HCT116 (cell line): ENCODE measurements at regions not wholly inside any gene's neighbourhood (a gene's known extent, or its start where the extent isn't known, plus 50 kb on each side); places are given as distances from the start of the nearest gene placed in this dataset.

ENCODE experiments used
- CEBPB ChIP-seq: IDR thresholded peaks from 2 replicates; pipeline ENCODE4 v1.6.1; 2012; ENCODE audit warnings: low read depth
- EGR1 ChIP-seq: IDR thresholded peaks from 2 replicates; pipeline ENCODE4 v1.6.1; 2012; ENCODE audit warnings: low read depth
- ELF1 ChIP-seq: IDR thresholded peaks from 2 replicates; pipeline ENCODE4 v1.6.1; 2012; ENCODE audit warnings: low read depth, borderline replicate concordance
- EZH2 ChIP-seq: fragments of 200-600 bp; sonication (generic); IDR thresholded peaks from 2 replicates; pipeline ENCODE4 v1.6.1; 2017; ENCODE audit warnings: antibody characterized with exemption, mixed run types
- EZH2phosphoT487 ChIP-seq: fragments of 200-600 bp; IDR thresholded peaks from 2 replicates; pipeline ENCODE4 v1.6.1; 2018; ENCODE audit warnings: antibody characterized with exemption, borderline replicate concordance
- FOSL1 ChIP-seq: IDR thresholded peaks from 2 replicates; pipeline ENCODE4 v1.6.1; 2012; ENCODE audit warnings: low read depth
- POLR2A ChIP-seq: IDR thresholded peaks from 2 replicates; pipeline ENCODE4 v1.7.0; 2011; ENCODE audit warnings: borderline replicate concordance; ENCODE audit not compliant: insufficient read depth, insufficient read length; ENCODE audit errors: extremely low read depth
- POLR2AphosphoS5 ChIP-seq: IDR thresholded peaks from 2 replicates; pipeline ENCODE4 v1.6.1; 2011; ENCODE audit warnings: mild to moderate bottlenecking, low read depth, low read length, moderate library complexity
- RAD21 ChIP-seq: IDR thresholded peaks from 2 replicates; pipeline ENCODE4 v1.6.1; 2012; ENCODE audit warnings: low read depth, mild to moderate bottlenecking
- SRF ChIP-seq: IDR thresholded peaks from 2 replicates; pipeline ENCODE4 v1.6.1; 2012; ENCODE audit warnings: low read depth
- TF ChIP-seq, protein P1 (sequence below), 3 experiments: fragments of 200-600 bp in 1 of 3; sonication (generic) in 1 of 3; IDR thresholded peaks in 2 of 3; conservative IDR thresholded peaks in 1 of 3; 2 replicates each; pipeline ENCODE4 v1.5.1; 2012 to 2017; ENCODE audit warnings: low read depth in 2 of 3, low read length in 2 of 3, antibody characterized with exemption in 1 of 3, borderline replicate concordance in 1 of 3, control low read depth in 1 of 3, mild to moderate bottlenecking in 1 of 3, mixed read lengths in 1 of 3, mixed run types in 1 of 3, moderate library complexity in 1 of 3; ENCODE audit not compliant: insufficient read depth in 1 of 3
- TF ChIP-seq, protein P2 (sequence below): IDR thresholded peaks from 2 replicates; pipeline ENCODE4 v1.6.1; 2011; ENCODE audit warnings: mild to moderate bottlenecking, low read length, moderate library complexity; ENCODE audit not compliant: insufficient replicate concordance; ENCODE audit errors: extremely low read depth
- TF ChIP-seq, protein P3 (sequence below): IDR thresholded peaks from 2 replicates; pipeline ENCODE4 v1.6.1; 2012; ENCODE audit warnings: low read depth
- TF ChIP-seq, protein P4 (sequence below): IDR thresholded peaks from 2 replicates; pipeline ENCODE4 v1.6.1; 2012

DNA sequence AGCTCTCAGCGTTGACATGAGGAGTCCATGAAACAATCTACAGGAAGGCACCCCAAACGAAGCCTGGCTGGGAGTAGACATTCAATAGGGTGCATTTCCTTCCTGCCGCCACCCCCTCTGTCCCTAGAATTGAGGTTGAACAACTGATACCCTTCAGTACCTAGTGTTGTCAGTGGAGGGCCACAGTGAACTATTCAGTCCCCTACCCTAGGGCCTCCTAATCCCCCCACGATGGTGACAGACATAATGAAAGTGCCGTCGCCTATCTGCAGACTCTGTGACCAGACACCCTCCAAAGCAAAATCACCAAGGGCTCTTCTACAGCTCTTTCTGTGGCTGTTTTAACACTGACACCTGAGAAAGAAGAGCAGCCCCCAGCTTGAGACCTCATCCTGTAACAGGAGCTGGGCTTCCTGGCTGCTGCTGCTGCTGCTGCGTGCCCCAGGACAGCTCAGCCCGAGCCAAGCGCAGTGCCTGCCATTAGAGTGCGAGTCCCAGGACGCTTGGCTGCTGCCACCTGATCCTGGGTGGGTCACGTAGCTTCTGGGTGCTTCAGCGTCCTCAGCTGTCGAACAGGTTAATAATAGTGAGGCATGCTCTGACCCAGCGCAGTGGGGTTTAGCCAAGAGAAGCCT, 183.0 kb downstream of the ZBTB18 start:
- TF ChIP-seq POLR2A (no peak), ELF1 (no peak), FOSL1 (no peak), POLR2AphosphoS5 (no peak), EZH2 (no peak), EZH2phosphoT487 (no peak), EGR1 (no peak), CEBPB (no peak), SRF (no peak), RAD21 (no peak)
- TF ChIP-seq, protein P1, sequence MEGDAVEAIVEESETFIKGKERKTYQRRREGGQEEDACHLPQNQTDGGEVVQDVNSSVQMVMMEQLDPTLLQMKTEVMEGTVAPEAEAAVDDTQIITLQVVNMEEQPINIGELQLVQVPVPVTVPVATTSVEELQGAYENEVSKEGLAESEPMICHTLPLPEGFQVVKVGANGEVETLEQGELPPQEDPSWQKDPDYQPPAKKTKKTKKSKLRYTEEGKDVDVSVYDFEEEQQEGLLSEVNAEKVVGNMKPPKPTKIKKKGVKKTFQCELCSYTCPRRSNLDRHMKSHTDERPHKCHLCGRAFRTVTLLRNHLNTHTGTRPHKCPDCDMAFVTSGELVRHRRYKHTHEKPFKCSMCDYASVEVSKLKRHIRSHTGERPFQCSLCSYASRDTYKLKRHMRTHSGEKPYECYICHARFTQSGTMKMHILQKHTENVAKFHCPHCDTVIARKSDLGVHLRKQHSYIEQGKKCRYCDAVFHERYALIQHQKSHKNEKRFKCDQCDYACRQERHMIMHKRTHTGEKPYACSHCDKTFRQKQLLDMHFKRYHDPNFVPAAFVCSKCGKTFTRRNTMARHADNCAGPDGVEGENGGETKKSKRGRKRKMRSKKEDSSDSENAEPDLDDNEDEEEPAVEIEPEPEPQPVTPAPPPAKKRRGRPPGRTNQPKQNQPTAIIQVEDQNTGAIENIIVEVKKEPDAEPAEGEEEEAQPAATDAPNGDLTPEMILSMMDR (IDR thresholded peaks at IDR 0.05 in 2 of 3, conservative IDR thresholded peaks at IDR 0.05 in 1 of 3; ENCODE audit: borderline replicate concordance in 1 of 3, insufficient read depth in 1 of 3, low read depth in 2 of 3, low read length in 2 of 3) = no peak
- TF ChIP-seq, protein P2, sequence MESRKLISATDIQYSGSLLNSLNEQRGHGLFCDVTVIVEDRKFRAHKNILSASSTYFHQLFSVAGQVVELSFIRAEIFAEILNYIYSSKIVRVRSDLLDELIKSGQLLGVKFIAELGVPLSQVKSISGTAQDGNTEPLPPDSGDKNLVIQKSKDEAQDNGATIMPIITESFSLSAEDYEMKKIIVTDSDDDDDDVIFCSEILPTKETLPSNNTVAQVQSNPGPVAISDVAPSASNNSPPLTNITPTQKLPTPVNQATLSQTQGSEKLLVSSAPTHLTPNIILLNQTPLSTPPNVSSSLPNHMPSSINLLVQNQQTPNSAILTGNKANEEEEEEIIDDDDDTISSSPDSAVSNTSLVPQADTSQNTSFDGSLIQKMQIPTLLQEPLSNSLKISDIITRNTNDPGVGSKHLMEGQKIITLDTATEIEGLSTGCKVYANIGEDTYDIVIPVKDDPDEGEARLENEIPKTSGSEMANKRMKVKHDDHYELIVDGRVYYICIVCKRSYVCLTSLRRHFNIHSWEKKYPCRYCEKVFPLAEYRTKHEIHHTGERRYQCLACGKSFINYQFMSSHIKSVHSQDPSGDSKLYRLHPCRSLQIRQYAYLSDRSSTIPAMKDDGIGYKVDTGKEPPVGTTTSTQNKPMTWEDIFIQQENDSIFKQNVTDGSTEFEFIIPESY = no peak
- TF ChIP-seq, protein P3, sequence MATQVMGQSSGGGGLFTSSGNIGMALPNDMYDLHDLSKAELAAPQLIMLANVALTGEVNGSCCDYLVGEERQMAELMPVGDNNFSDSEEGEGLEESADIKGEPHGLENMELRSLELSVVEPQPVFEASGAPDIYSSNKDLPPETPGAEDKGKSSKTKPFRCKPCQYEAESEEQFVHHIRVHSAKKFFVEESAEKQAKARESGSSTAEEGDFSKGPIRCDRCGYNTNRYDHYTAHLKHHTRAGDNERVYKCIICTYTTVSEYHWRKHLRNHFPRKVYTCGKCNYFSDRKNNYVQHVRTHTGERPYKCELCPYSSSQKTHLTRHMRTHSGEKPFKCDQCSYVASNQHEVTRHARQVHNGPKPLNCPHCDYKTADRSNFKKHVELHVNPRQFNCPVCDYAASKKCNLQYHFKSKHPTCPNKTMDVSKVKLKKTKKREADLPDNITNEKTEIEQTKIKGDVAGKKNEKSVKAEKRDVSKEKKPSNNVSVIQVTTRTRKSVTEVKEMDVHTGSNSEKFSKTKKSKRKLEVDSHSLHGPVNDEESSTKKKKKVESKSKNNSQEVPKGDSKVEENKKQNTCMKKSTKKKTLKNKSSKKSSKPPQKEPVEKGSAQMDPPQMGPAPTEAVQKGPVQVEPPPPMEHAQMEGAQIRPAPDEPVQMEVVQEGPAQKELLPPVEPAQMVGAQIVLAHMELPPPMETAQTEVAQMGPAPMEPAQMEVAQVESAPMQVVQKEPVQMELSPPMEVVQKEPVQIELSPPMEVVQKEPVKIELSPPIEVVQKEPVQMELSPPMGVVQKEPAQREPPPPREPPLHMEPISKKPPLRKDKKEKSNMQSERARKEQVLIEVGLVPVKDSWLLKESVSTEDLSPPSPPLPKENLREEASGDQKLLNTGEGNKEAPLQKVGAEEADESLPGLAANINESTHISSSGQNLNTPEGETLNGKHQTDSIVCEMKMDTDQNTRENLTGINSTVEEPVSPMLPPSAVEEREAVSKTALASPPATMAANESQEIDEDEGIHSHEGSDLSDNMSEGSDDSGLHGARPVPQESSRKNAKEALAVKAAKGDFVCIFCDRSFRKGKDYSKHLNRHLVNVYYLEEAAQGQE = no peak
- TF ChIP-seq, protein P4, sequence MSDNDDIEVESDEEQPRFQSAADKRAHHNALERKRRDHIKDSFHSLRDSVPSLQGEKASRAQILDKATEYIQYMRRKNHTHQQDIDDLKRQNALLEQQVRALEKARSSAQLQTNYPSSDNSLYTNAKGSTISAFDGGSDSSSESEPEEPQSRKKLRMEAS = no peak
